IMR-90 (cell line): ENCODE measurements at regions not wholly inside any gene's neighbourhood (a gene's known extent, or its start where the extent isn't known, plus 50 kb on each side); places are given as distances from the start of the nearest gene placed in this dataset.

ENCODE experiments used
- ATAC-seq: fragments of 200-7000 bp; cut with Tn5 transposase; 2 replicates; pipeline ENCODE4 v1.9.1; 2020; ENCODE audit warnings: low read depth, mild to moderate bottlenecking, moderate library complexity
- BruUV-seq: library from RNA; stranded (reverse); fragments of 400-500 nt; replicated peaks from 2 replicates; lab custom pipeline; 2021; lab: Mats Ljungman, UMichigan
- CTCF ChIA-PET: fragments of 300-600 bp; formaldehyde crosslinking; extraction: SDS; loops from one replicate; lab custom pipeline; 2021; ENCODE audit warnings: antibody characterized with exemption; lab: Yijun Ruan, JAX
- POLR2A ChIA-PET: fragments of 300-600 bp; sonication (Branson Sonifier 250); formaldehyde crosslinking; loops from one replicate; lab custom pipeline; 2022; ENCODE audit warnings: antibody characterized with exemption; ENCODE audit not compliant: unreplicated experiment; lab: Charles Lee
- DNase-seq: peaks from one replicate; pipeline ENCODE4 v3.0.0; 2013
- H2AFZ ChIP-seq: replicated peaks from 2 replicates; pipeline ENCODE3; 2013; ENCODE audit warnings: low read length, mild to moderate bottlenecking; ENCODE audit not compliant: poor library complexity
- H2AK5ac ChIP-seq: 2 replicates; pipeline ENCODE4 v1.6.1; 2013; ENCODE audit warnings: low read depth, low read length, inconsistent platforms
- H2AK9ac ChIP-seq: replicated peaks from 2 replicates; pipeline ENCODE3; 2013; ENCODE audit warnings: mild to moderate bottlenecking, low read depth, low read length, moderate library complexity; ENCODE audit not compliant: poor library complexity
- H2BK120ac ChIP-seq: 2 replicates; pipeline ENCODE4 v1.6.1; 2013; ENCODE audit warnings: low read depth, low read length, inconsistent platforms
- H2BK15ac ChIP-seq: 3 replicates; pipeline ENCODE4 v1.6.1; 2013; ENCODE audit warnings: low read depth, low read length, inconsistent platforms
- H2BK20ac ChIP-seq: 2 replicates; pipeline ENCODE4 v1.6.1; 2013; ENCODE audit warnings: low read depth, mild to moderate bottlenecking, inconsistent platforms, low read length, moderate library complexity
- H2BK5ac ChIP-seq: 2 replicates; pipeline ENCODE4 v1.6.1; 2013; ENCODE audit warnings: mild to moderate bottlenecking, low read depth, low read length, inconsistent platforms; ENCODE audit not compliant: poor library complexity, severe bottlenecking
- H3K14ac ChIP-seq: replicated peaks from 2 replicates; pipeline ENCODE4 v1.6.1; 2013; ENCODE audit warnings: low read depth, low read length, inconsistent platforms
- H3K18ac ChIP-seq: 2 replicates; pipeline ENCODE4 v1.6.1; 2013; ENCODE audit warnings: low read depth, low read length, control low read depth
- H3K23ac ChIP-seq: 2 replicates; pipeline ENCODE4 v1.6.1; 2013; ENCODE audit warnings: low read depth, low read length, inconsistent platforms
- H3K27ac ChIP-seq: 2 replicates; pipeline ENCODE4 v1.5.1; 2013; ENCODE audit warnings: mild to moderate bottlenecking, control low read depth, low read length; ENCODE audit not compliant: insufficient read depth
- H3K27me3 ChIP-seq: 2 replicates; pipeline ENCODE4 v1.6.1; 2013; ENCODE audit warnings: low read length; ENCODE audit not compliant: control insufficient read depth, insufficient read depth
- H3K36me3 ChIP-seq: 2 replicates; pipeline ENCODE4 v1.6.1; 2013; ENCODE audit warnings: low read length, mixed read lengths; ENCODE audit not compliant: control insufficient read depth, insufficient read depth
- H3K4ac ChIP-seq: 2 replicates; pipeline ENCODE4 v1.6.1; 2013; ENCODE audit warnings: low read depth, low read length, inconsistent platforms
- H3K4me1 ChIP-seq: 2 replicates; pipeline ENCODE4 v1.6.1; 2013; ENCODE audit warnings: low read length, mixed read lengths; ENCODE audit not compliant: control insufficient read depth, insufficient read depth
- H3K4me2 ChIP-seq: 2 replicates; pipeline ENCODE4 v1.6.1; 2013; ENCODE audit warnings: low read depth, mild to moderate bottlenecking, control low read depth, low read length, moderate library complexity
- H3K4me3 ChIP-seq: 2 replicates; pipeline ENCODE4 v1.5.1; 2013; ENCODE audit warnings: low read depth, mild to moderate bottlenecking, control low read depth, low read length, moderate library complexity; ENCODE audit not compliant: insufficient read depth
- H3K56ac ChIP-seq: 2 replicates; pipeline ENCODE4 v1.6.1; 2013; ENCODE audit warnings: low read length, inconsistent platforms; ENCODE audit not compliant: insufficient read depth; ENCODE audit errors: extremely low read depth
- H3K79me1 ChIP-seq, 2 experiments: 2 replicates each; pipeline ENCODE4 v1.6.1; 2013; ENCODE audit warnings: low read length in 2 of 2, inconsistent platforms in 1 of 2, low read depth in 1 of 2
- H3K9ac ChIP-seq: 2 replicates; pipeline ENCODE4 v1.6.1; 2013; ENCODE audit warnings: low read depth, low read length, control low read depth
- H3K9me1 ChIP-seq: 2 replicates; pipeline ENCODE4 v1.6.1; 2013; ENCODE audit warnings: low read length, inconsistent platforms; ENCODE audit not compliant: insufficient read depth
- H3K9me3 ChIP-seq: 2 replicates; pipeline ENCODE4 v1.6.1; 2013; ENCODE audit warnings: low read length; ENCODE audit not compliant: control insufficient read depth, insufficient read depth
- H4K20me1 ChIP-seq: 2 replicates; pipeline ENCODE4 v1.6.1; 2013; ENCODE audit warnings: low read length, inconsistent platforms; ENCODE audit not compliant: insufficient read depth
- H4K5ac ChIP-seq: 2 replicates; pipeline ENCODE4 v1.6.1; 2013; ENCODE audit warnings: mild to moderate bottlenecking, low read depth, low read length, control low read depth
- H4K8ac ChIP-seq, 2 experiments: 2 replicates each; pipeline ENCODE4 v1.6.1; 2013; ENCODE audit warnings: low read depth in 2 of 2, low read length in 2 of 2, control low read depth in 1 of 2, inconsistent platforms in 1 of 2
- H4K91ac ChIP-seq: 2 replicates; pipeline ENCODE4 v1.6.1; 2013; ENCODE audit warnings: low read depth, low read length, inconsistent platforms; ENCODE audit not compliant: insufficient read depth
- BHLHE40 ChIP-seq: fragments of 150-350 bp; IDR thresholded peaks from 2 replicates; pipeline ENCODE4 v1.6.1; 2016; ENCODE audit warnings: mild to moderate bottlenecking, low read depth, low read length
- CEBPB ChIP-seq: IDR thresholded peaks from 2 replicates; pipeline ENCODE4 v1.6.1; 2012; ENCODE audit warnings: low read depth, low read length, improper control_type of control experiment
- CHD1 ChIP-seq: IDR thresholded peaks from 2 replicates; pipeline ENCODE4 v1.6.1; 2012; ENCODE audit warnings: low read depth, low read length, improper control_type of control experiment
- CTCF ChIP-seq: conservative IDR thresholded peaks from 2 replicates; pipeline ENCODE4 v1.5.1; 2012; ENCODE audit warnings: mild to moderate bottlenecking, low read depth, low read length, improper control_type of control experiment
- ELK1 ChIP-seq: fragments of 150-350 bp; IDR thresholded peaks from 2 replicates; pipeline ENCODE4 v1.6.1; 2016; ENCODE audit warnings: low read depth, mild to moderate bottlenecking, low read length, moderate library complexity, borderline replicate concordance
- FOS ChIP-seq: fragments of 150-350 bp; IDR thresholded peaks from 2 replicates; pipeline ENCODE4 v1.6.1; 2016; ENCODE audit warnings: low read depth, low read length
- MAFK ChIP-seq: IDR thresholded peaks from 2 replicates; pipeline ENCODE4 v1.6.1; 2012; ENCODE audit warnings: low read depth, low read length, improper control_type of control experiment
- MAZ ChIP-seq: IDR thresholded peaks from 2 replicates; pipeline ENCODE4 v1.6.1; 2012; ENCODE audit warnings: low read depth, mild to moderate bottlenecking, low read length, improper control_type of control experiment, moderate library complexity, borderline replicate concordance
- MXI1 ChIP-seq: IDR thresholded peaks from 2 replicates; pipeline ENCODE4 v1.6.1; 2012; ENCODE audit warnings: low read depth, mild to moderate bottlenecking, low read length, moderate library complexity, borderline replicate concordance
- NFE2L2 ChIP-seq: fragments of 150-350 bp; IDR thresholded peaks from 2 replicates; pipeline ENCODE4 v1.6.1; 2016; ENCODE audit warnings: low read depth, mild to moderate bottlenecking, low read length
- POLR2A ChIP-seq: IDR thresholded peaks from 2 replicates; pipeline ENCODE4 v1.6.1; 2012; ENCODE audit warnings: mild to moderate bottlenecking, low read depth, low read length
- RAD21 ChIP-seq: IDR thresholded peaks from 2 replicates; pipeline ENCODE4 v1.6.1; 2012; ENCODE audit warnings: low read length, improper control_type of control experiment
- RCOR1 ChIP-seq: IDR thresholded peaks from 2 replicates; pipeline ENCODE4 v1.6.1; 2012; ENCODE audit warnings: mild to moderate bottlenecking, low read length, improper control_type of control experiment; ENCODE audit not compliant: insufficient replicate concordance
- RFX5 ChIP-seq: IDR thresholded peaks from 2 replicates; pipeline ENCODE4 v1.8.0; 2012; ENCODE audit warnings: low read depth, mild to moderate bottlenecking, low read length, moderate library complexity
- SMC3 ChIP-seq: fragments of 150-350 bp; IDR thresholded peaks from 2 replicates; pipeline ENCODE4 v1.6.1; 2016; ENCODE audit warnings: low read depth, mild to moderate bottlenecking, antibody characterized with exemption, low read length, moderate library complexity
- USF2 ChIP-seq: fragments of 150-350 bp; IDR thresholded peaks from 2 replicates; pipeline ENCODE4 v1.6.1; 2017; ENCODE audit warnings: mild to moderate bottlenecking, antibody characterized with exemption, low read length, low read depth
- dilution Hi-C: fragments of 300-500 bp; cut with HindIII; formaldehyde crosslinking; loops from one replicate; pipeline ENCODE4 v1.14.3; 2018; ENCODE audit warnings: low sequenced_read_pairs; ENCODE audit not compliant: unreplicated experiment
- in situ Hi-C: fragments of 300-500 bp; cut with MboI; formaldehyde crosslinking; loops from 3 replicates; pipeline ENCODE4 v1.14.3; 2019; ENCODE audit warnings: low sequenced_read_pairs, inconsistent platforms, mixed read lengths
- intact Hi-C: fragments of 100-400 bp; cut with micrococcal nuclease; formaldehyde crosslinking; loops from 2 replicates; pipeline ENCODE4 v1.10.0; 2022

GRCh38 chr2:57314682-57315081 is 731.9 kb upstream of the VRK2 start:
- intact Hi-C loops (no loop called here), dilution Hi-C loops (no loop called here), in situ Hi-C loops (no loop called here)
- Histone ChIP-seq H3K36me3 (no peaks in the 10 kb centered on the region), H4K20me1 (no peaks in the 10 kb centered on the region), H3K18ac (no peak overlapping the region), H2AFZ (no peak overlapping the region), H3K27ac (no peak overlapping the region), H4K91ac (no peak overlapping the region), H3K4ac (no peak overlapping the region), H3K79me1 (no peaks in the 10 kb centered on the region), H2AK5ac (no peak overlapping the region), H4K5ac (no peak overlapping the region), H2BK120ac (no peak overlapping the region), H3K9ac (no peak overlapping the region), H3K9me3 (peaks cover 4% of the 10 kb centered on the region), H2BK5ac (no peak overlapping the region), H3K4me2 (no peak overlapping the region), H2BK20ac (no peak overlapping the region), H4K8ac (no peak overlapping the region), H3K4me3 (no peak overlapping the region), H3K27me3 (no peaks in the 10 kb centered on the region), H3K4me1 (no peaks in the 10 kb centered on the region), H3K23ac (no peak overlapping the region), H3K56ac (no peak overlapping the region), H3K14ac (no peak overlapping the region), H2AK9ac (no peak overlapping the region), H3K9me1 (no peaks in the 10 kb centered on the region), H2BK15ac (no peak overlapping the region)
- ChIA-PET POLR2A (no interaction called here), CTCF (no interaction called here)
- no peak for DNase-seq
- BruUV-seq, result no TSS peak
- ATAC-seq, result no peak
- TF ChIP-seq NFE2L2 (no peak), RAD21 (no peak), CEBPB (no peak), ELK1 (no peak), USF2 (no peak), MAZ (no peak), CTCF (no peak), BHLHE40 (no peak), POLR2A (no peak), RCOR1 (no peak), MXI1 (no peak), RFX5 (no peak), SMC3 (no peak), MAFK (no peak), FOS (no peak), CHD1 (no peak)
